A673 (cell line): ENCODE measurements at regions not wholly inside any gene's neighbourhood (a gene's known extent, or its start where the extent isn't known, plus 50 kb on each side); places are given as distances from the start of the nearest gene placed in this dataset.

Source experiments
- BruUV-seq: library from RNA; stranded (reverse); fragments of 400-500 nt; replicated peaks from 2 replicates; lab custom pipeline; 2021; lab: Mats Ljungman, UMichigan
- CTCF ChIA-PET: fragments of 300-600 bp; sonication (Branson Sonifier 250); formaldehyde crosslinking; loops from one replicate; lab custom pipeline; 2022; ENCODE audit warnings: antibody characterized with exemption; lab: Charles Lee
- POLR2A ChIA-PET: fragments of 300-600 bp; sonication (Branson Sonifier 250); formaldehyde crosslinking; loops from one replicate; lab custom pipeline; 2022; ENCODE audit warnings: antibody characterized with exemption; ENCODE audit not compliant: low non-redundant PET; lab: Charles Lee
- DNase-seq: peaks from one replicate; pipeline ENCODE4 v3.0.0-alpha.2; 2015; ENCODE audit warnings: low spot score
- H3K27ac ChIP-seq: fragments of 200-600 bp; sonication (generic); 2 replicates; pipeline ENCODE4 v1.5.1; 2016; ENCODE audit warnings: mixed run types, low read depth, mild to moderate bottlenecking, mixed read lengths, antibody characterized with exemption, low read length; ENCODE audit not compliant: poor library complexity, severe bottlenecking
- H3K27me3 ChIP-seq: fragments of 200-600 bp; sonication (generic); replicated peaks from 2 replicates; pipeline ENCODE4 v1.6.1; 2017; ENCODE audit warnings: mixed run types, low read depth, mild to moderate bottlenecking, mixed read lengths, antibody characterized with exemption, low read length; ENCODE audit not compliant: insufficient read depth, poor library complexity
- H3K36me3 ChIP-seq: fragments of 200-600 bp; sonication (generic); 2 replicates; pipeline ENCODE4 v1.6.1; 2016; ENCODE audit warnings: mixed run types, mild to moderate bottlenecking, mixed read lengths, antibody characterized with exemption, low read length; ENCODE audit not compliant: insufficient read depth, poor library complexity, severe bottlenecking
- H3K4me1 ChIP-seq: fragments of 200-600 bp; sonication (generic); 2 replicates; pipeline ENCODE4 v1.6.1; 2017; ENCODE audit warnings: mixed run types, mild to moderate bottlenecking, mixed read lengths, antibody characterized with exemption, low read length; ENCODE audit not compliant: insufficient read depth, poor library complexity, severe bottlenecking
- H3K4me3 ChIP-seq: fragments of 200-600 bp; sonication (generic); 2 replicates; pipeline ENCODE4 v1.5.1; 2016; ENCODE audit warnings: low read depth, mixed run types, mild to moderate bottlenecking, mixed read lengths, low read length; ENCODE audit not compliant: poor library complexity, severe bottlenecking
- H3K9me3 ChIP-seq: fragments of 200-600 bp; sonication (generic); 2 replicates; pipeline ENCODE4 v1.6.1; 2016; ENCODE audit warnings: mixed run types, low read depth, mild to moderate bottlenecking, mixed read lengths, antibody characterized with exemption, low read length; ENCODE audit not compliant: poor library complexity, severe bottlenecking
- EZH2 ChIP-seq: fragments of 200-600 bp; sonication (generic); IDR thresholded peaks from 2 replicates; pipeline ENCODE4 v1.6.1; 2017; ENCODE audit warnings: borderline replicate concordance, low read depth, mild to moderate bottlenecking, mixed read lengths, antibody characterized with exemption, low read length; ENCODE audit not compliant: poor library complexity, severe bottlenecking
- intact Hi-C: fragments of 100-400 bp; cut with micrococcal nuclease; formaldehyde crosslinking; loops from one replicate; pipeline ENCODE4 v1.10.0; 2022; ENCODE audit not compliant: unreplicated experiment
- TF ChIP-seq, protein P1 (sequence below): fragments of 300-800, 200-600 bp; sonication (generic); conservative IDR thresholded peaks from 2 replicates; pipeline ENCODE4 v1.5.1; 2017; ENCODE audit warnings: low read depth, mild to moderate bottlenecking, antibody characterized with exemption, low read length, moderate library complexity, mixed read lengths

DNA sequence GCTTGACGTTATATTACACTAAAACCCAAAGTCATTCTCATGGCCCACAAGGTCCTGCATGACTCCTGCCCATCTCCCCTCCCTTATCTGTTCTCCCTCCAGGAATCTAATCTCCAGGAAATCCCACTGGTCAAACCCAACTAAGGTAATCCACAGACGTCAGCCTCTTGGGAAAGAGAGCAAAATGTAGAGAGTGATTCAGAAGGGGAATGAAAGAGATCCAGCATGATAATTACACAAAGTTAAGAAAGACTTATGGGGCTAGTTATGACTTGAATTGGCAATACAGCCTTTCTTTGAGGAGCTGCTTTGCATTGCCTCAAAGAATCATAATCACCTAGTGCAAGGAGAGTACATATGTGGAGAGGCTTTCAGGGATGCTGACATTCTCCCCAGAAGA is 137.8 kb upstream of the MYRIP start:
- intact Hi-C loops, result no loop called here

DNA sequence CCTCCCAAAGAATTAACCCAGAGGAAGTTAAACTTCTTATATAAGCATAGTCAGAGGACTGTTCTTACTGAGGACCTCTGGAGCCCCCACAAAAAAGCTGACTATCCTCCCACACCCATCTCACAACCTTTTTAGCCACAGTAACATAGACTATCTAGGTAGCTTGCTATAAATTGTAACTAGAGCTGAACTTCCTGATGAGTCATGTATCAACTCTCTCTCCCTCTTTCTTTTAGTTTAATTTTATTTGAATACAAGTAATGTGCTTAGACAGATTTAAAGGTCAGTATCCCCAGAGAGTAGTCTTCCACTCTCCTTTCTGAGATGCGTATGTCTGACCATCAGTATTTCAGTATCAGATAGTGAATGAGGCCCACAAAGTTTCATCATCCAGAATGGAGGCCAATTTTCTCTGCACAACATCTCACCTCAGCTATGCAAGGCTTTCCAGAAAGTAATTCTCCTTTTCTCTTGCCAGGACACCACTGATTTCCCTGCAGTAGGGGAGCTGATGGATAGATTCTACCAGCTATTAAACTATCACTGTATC is 104.0 kb upstream of the MYRIP start:
- Histone ChIP-seq H3K27me3 (no peaks in the 10 kb centered on the region), H3K36me3 (no peaks in the 10 kb centered on the region), H3K4me3 (no peak overlapping the region), H3K27ac (no peak overlapping the region), H3K9me3 (no peaks in the 10 kb centered on the region), H3K4me1 (no peaks in the 10 kb centered on the region)
- intact Hi-C loops, result loop anchor here (5.0 kb wide), 1 partner anchor 287 kb away; no protein-coding TSS in a partner anchor
- ChIA-PET POLR2A (no interaction called here), CTCF (no interaction called here)
- no TSS peak for BruUV-seq
- no peak for DNase-seq
- TF ChIP-seq, protein P1, sequence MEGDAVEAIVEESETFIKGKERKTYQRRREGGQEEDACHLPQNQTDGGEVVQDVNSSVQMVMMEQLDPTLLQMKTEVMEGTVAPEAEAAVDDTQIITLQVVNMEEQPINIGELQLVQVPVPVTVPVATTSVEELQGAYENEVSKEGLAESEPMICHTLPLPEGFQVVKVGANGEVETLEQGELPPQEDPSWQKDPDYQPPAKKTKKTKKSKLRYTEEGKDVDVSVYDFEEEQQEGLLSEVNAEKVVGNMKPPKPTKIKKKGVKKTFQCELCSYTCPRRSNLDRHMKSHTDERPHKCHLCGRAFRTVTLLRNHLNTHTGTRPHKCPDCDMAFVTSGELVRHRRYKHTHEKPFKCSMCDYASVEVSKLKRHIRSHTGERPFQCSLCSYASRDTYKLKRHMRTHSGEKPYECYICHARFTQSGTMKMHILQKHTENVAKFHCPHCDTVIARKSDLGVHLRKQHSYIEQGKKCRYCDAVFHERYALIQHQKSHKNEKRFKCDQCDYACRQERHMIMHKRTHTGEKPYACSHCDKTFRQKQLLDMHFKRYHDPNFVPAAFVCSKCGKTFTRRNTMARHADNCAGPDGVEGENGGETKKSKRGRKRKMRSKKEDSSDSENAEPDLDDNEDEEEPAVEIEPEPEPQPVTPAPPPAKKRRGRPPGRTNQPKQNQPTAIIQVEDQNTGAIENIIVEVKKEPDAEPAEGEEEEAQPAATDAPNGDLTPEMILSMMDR, result no peak
- no peak for TF ChIP-seq EZH2

More for the DNA sequence above, 137.8 kb upstream of the MYRIP start:
- TF ChIP-seq EZH2, result no peak
- TF ChIP-seq, protein P1, result no peak
- POLR2A ChIA-PET, result no interaction called here
- no peaks in the 10 kb centered on the region for H3K36me3 ChIP-seq
- no TSS peak for BruUV-seq
- H3K9me3 ChIP-seq, result no peaks in the 10 kb centered on the region
- no peak for DNase-seq
- H3K4me3 ChIP-seq, result no peak overlapping the region
- H3K27me3 ChIP-seq, result no peaks in the 10 kb centered on the region
- H3K27ac ChIP-seq, result no peak overlapping the region
- no peaks in the 10 kb centered on the region for H3K4me1 ChIP-seq
- CTCF ChIA-PET, result no interaction called here

DNA sequence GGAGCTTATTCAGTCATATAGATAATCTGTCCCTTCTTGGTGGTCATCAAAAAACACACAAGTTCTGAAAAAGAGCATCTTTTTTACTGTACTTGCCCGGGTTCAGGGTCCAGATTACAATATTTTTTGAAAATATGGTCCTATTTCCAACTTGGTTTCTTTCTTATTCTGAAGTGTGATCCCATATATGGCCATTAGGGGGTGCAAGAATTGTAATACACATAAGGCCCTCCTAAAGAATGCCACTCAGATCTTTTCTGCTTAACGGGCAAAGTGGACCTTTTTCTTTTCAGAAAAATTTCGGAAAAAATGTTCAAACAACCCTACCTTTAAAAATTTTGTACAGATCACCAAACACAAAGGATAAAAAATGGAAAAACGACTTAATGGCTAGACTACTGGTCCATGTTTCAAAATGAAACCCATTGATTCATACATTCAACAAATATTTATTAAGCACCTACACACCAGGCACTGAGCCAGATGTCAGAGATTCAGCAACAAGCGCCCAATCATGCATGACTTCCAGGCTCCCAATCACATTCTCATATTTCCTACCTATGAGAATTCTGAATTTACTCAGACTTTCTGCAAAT is 102.0 kb upstream of the MYRIP start:
- ChIA-PET CTCF (no interaction called here), POLR2A (no interaction called here)
- intact Hi-C loops, result loop anchor here (5.0 kb wide), 1 partner anchor 285 kb away; no protein-coding TSS in a partner anchor
- H3K9me3 ChIP-seq, result no peaks in the 10 kb centered on the region
- no TSS peak for BruUV-seq
- no peak overlapping the region for H3K4me3 ChIP-seq
- H3K36me3 ChIP-seq, result no peaks in the 10 kb centered on the region
- TF ChIP-seq, protein P1, result peak; percentile 61
- TF ChIP-seq EZH2, result no peak
- DNase-seq, result peak; percentile 33
- H3K27ac ChIP-seq, result no peak overlapping the region
- no peaks in the 10 kb centered on the region for H3K27me3 ChIP-seq
- H3K4me1 ChIP-seq, result no peaks in the 10 kb centered on the region
